ENCODE measurements at regions not wholly inside any gene's neighbourhood (a gene's known extent, or its start where the extent isn't known, plus 50 kb on each side); places are given as distances from the start of the nearest gene placed in this dataset.

DNA sequence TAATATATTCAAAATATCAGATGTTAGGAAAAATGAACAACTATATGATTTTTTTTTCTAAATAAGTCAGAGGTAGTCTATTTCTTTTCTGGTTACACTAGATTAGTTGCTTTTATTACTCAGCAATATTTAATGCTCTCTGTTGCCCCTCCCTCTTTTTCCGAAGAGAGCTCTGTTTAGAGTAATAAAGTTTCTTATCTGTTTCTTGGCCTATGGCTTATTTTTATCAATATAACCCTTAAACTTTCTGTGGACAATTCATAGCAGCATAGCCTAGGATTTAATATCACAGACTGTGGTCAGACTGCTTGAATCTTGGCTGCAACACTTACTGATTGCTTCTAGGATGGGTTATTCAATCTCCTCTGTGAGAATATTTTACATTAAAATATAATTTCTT lies 2315.4 kb upstream of the AGA start:
- TF ChIP-seq, protein P1, sequence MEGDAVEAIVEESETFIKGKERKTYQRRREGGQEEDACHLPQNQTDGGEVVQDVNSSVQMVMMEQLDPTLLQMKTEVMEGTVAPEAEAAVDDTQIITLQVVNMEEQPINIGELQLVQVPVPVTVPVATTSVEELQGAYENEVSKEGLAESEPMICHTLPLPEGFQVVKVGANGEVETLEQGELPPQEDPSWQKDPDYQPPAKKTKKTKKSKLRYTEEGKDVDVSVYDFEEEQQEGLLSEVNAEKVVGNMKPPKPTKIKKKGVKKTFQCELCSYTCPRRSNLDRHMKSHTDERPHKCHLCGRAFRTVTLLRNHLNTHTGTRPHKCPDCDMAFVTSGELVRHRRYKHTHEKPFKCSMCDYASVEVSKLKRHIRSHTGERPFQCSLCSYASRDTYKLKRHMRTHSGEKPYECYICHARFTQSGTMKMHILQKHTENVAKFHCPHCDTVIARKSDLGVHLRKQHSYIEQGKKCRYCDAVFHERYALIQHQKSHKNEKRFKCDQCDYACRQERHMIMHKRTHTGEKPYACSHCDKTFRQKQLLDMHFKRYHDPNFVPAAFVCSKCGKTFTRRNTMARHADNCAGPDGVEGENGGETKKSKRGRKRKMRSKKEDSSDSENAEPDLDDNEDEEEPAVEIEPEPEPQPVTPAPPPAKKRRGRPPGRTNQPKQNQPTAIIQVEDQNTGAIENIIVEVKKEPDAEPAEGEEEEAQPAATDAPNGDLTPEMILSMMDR (IDR thresholded peaks at IDR 0.05), result no peak
- TF ChIP-seq POLR2A (IDR thresholded peaks at IDR 0.05), result no peak
